Tibial artery (tissue), 4 donors: ENCODE measurements at regions not wholly inside any gene's neighbourhood (a gene's known extent, or its start where the extent isn't known, plus 50 kb on each side); places are given as distances from the start of the nearest gene placed in this dataset.

Experiments used
- DNase-seq, 2 donors: peaks; one replicate each; pipeline ENCODE4 v3.0.0-alpha.2; 2019
- H3K27ac ChIP-seq, 2 donors: fragments of 200-600 bp; sonication (generic) in 1 of 2; 1 replicate in 1 of 2; 2 replicates in 1 of 2; pipeline ENCODE4 v1.5.1; 2018 to 2019; ENCODE audit warnings: mild to moderate bottlenecking in 1 of 2
- H3K27me3 ChIP-seq, 2 donors: fragments of 200-600 bp; sonication (generic) in 1 of 2; one replicate each; pipeline versions ENCODE4 v1.5.1 to v1.6.0; 2016 to 2019
- H3K36me3 ChIP-seq, 3 donors: fragments of 200-600 bp; sonication (generic) in 2 of 3; one replicate each; pipeline ENCODE4 v1.5.1; 2016 to 2019; ENCODE audit warnings: mild to moderate bottlenecking in 2 of 3
- H3K4me1 ChIP-seq, 4 donors: fragments of 200-600 bp; sonication (generic) in 2 of 4; 1 replicate in 3 of 4; 2 replicates in 1 of 4; pipeline ENCODE4 v1.5.1; 2016 to 2019
- H3K4me3 ChIP-seq, 2 donors: fragments of 200-600 bp; sonication (generic) in 1 of 2; 1 replicate in 1 of 2; 2 replicates in 1 of 2; pipeline ENCODE4 v1.5.1; 2018 to 2019; ENCODE audit warnings: mild to moderate bottlenecking in 2 of 2
- H3K9me3 ChIP-seq, 3 donors: fragments of 200-600 bp; sonication (generic) in 1 of 3; one replicate each; pipeline ENCODE4 v1.5.1; 2016 to 2019
- intact Hi-C: fragments of 100-400 bp; cut with DNase I; formaldehyde crosslinking; loops from one replicate; pipeline ENCODE4 v1.15.0; 2023; ENCODE audit warnings: low total_unique reads
- TF ChIP-seq, protein P1 (sequence below), 2 experiments: fragments of 200-600 bp in 1 of 2; fragments of 450-650 bp in 1 of 2; IDR thresholded peaks; one replicate each; pipeline ENCODE4 v1.5.1; 2017 to 2019; ENCODE audit warnings: antibody characterized with exemption in 2 of 2, mild to moderate bottlenecking in 1 of 2, moderate library complexity in 1 of 2

- TF ChIP-seq, protein P1, sequence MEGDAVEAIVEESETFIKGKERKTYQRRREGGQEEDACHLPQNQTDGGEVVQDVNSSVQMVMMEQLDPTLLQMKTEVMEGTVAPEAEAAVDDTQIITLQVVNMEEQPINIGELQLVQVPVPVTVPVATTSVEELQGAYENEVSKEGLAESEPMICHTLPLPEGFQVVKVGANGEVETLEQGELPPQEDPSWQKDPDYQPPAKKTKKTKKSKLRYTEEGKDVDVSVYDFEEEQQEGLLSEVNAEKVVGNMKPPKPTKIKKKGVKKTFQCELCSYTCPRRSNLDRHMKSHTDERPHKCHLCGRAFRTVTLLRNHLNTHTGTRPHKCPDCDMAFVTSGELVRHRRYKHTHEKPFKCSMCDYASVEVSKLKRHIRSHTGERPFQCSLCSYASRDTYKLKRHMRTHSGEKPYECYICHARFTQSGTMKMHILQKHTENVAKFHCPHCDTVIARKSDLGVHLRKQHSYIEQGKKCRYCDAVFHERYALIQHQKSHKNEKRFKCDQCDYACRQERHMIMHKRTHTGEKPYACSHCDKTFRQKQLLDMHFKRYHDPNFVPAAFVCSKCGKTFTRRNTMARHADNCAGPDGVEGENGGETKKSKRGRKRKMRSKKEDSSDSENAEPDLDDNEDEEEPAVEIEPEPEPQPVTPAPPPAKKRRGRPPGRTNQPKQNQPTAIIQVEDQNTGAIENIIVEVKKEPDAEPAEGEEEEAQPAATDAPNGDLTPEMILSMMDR (IDR thresholded peaks at IDR 0.05) = no peak
- no peaks in the 10 kb centered on the region for H3K4me1 ChIP-seq
- no peak overlapping the region for H3K4me3 ChIP-seq
- H3K9me3 ChIP-seq = peaks cover 0 to 14% (median 0%) of the 10 kb centered on the region in 3 donors
- no peaks in the 10 kb centered on the region for H3K27me3 ChIP-seq
- intact Hi-C loops = no loop called here
- H3K36me3 ChIP-seq = no peaks in the 10 kb centered on the region
- no peak overlapping the region for H3K27ac ChIP-seq
- DNase-seq = no peak
These were observed 311.2 kb upstream of the TMC3 start for GRCh38 chr15:81685237-81685636.

DNA sequence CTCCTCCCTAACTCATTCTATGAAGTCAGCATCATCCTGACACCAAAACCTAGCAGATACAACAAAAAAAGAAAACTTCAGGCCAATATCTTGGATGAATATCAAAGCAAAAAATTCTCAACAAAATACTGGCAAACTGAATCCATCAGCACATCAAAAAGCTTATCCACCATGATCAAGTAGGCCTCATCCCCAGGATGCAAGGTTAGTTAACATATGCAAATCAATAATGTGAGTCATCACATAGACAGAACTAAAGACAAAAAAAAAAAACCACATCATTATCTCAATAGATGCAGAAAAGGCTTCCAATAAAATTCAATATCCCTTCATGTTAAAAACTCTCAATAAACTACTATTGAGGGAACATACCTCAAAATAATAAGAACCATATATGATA, 306.8 kb upstream of the TMC3 start:
- Histone ChIP-seq H3K4me1 (no peaks in the 10 kb centered on the region), H3K27ac (no peak overlapping the region), H3K4me3 (no peak overlapping the region), H3K36me3 (no peaks in the 10 kb centered on the region), H3K9me3 (peaks cover 0 to 8% (median 0%) of the 10 kb centered on the region in 3 donors), H3K27me3 (no peaks in the 10 kb centered on the region)
- intact Hi-C loops = no loop called here
- DNase-seq = no peak
- TF ChIP-seq, protein P1 (IDR thresholded peaks at IDR 0.05) = no peak

- no peak overlapping the region for H3K4me3 ChIP-seq
- intact Hi-C loops = no loop called here
- no peaks in the 10 kb centered on the region for H3K36me3 ChIP-seq
- no peaks in the 10 kb centered on the region for H3K4me1 ChIP-seq
- H3K27me3 ChIP-seq = no peaks in the 10 kb centered on the region
- H3K27ac ChIP-seq = no peak overlapping the region
- TF ChIP-seq, protein P1 (IDR thresholded peaks at IDR 0.05) = no peak
- H3K9me3 ChIP-seq = no peaks in the 10 kb centered on the region
- DNase-seq = no peak
These were observed 292.8 kb upstream of the TMC3 start for GRCh38 chr15:81666839-81667238.

GRCh38 chr15:81660976-81661375, 287.0 kb upstream of the TMC3 start:
- intact Hi-C loops = no loop called here
- H3K9me3 ChIP-seq = no peaks in the 10 kb centered on the region
- no peak for DNase-seq

GRCh38 chr15:81653259-81653658, 279.2 kb upstream of the TMC3 start:
- no peaks in the 10 kb centered on the region for H3K4me1 ChIP-seq
- intact Hi-C loops = no loop called here
- no peak overlapping the region for H3K4me3 ChIP-seq
- H3K27me3 ChIP-seq = no peaks in the 10 kb centered on the region
- DNase-seq = no peak
- no peak overlapping the region for H3K27ac ChIP-seq
- H3K9me3 ChIP-seq = no peaks in the 10 kb centered on the region
- H3K36me3 ChIP-seq = no peaks in the 10 kb centered on the region
- TF ChIP-seq, protein P1 (IDR thresholded peaks at IDR 0.05) = no peak

More at GRCh38 chr15:81660976-81661375, 287.0 kb upstream of the TMC3 start:
- Histone ChIP-seq H3K27ac (no peak overlapping the region), H3K36me3 (no peaks in the 10 kb centered on the region), H3K4me3 (no peak overlapping the region), H3K27me3 (no peaks in the 10 kb centered on the region), H3K4me1 (no peaks in the 10 kb centered on the region)
- TF ChIP-seq, protein P1 (IDR thresholded peaks at IDR 0.05) = no peak

GRCh38 chr15:81645470-81645869, 271.5 kb upstream of the TMC3 start:
- Histone ChIP-seq H3K27ac (no peak overlapping the region), H3K36me3 (no peaks in the 10 kb centered on the region), H3K4me1 (no peaks in the 10 kb centered on the region), H3K4me3 (no peak overlapping the region), H3K27me3 (no peaks in the 10 kb centered on the region), H3K9me3 (no peaks in the 10 kb centered on the region)
- TF ChIP-seq, protein P1 (IDR thresholded peaks at IDR 0.05) = no peak
- no peak for DNase-seq
- intact Hi-C loops = no loop called here
